Renal cortex interstitium (tissue), 11 donors: ENCODE measurements at regions not wholly inside any gene's neighbourhood (a gene's known extent, or its start where the extent isn't known, plus 50 kb on each side); places are given as distances from the start of the nearest gene placed in this dataset.

Experiments used
- DNase-seq, 11 donors: peaks; one replicate each; pipeline ENCODE4 v3.0.0-alpha.2; 2013; ENCODE audit warnings: low read depth in 9 of 11, low spot score in 4 of 11; ENCODE audit errors: extremely low read depth in 1 of 11

GRCh38 chr15:69978603-69979002, 119.1 kb downstream of the TLE3 start:
- no peak for DNase-seq

- no peak for DNase-seq
These were observed 118.5 kb downstream of the TLE3 start for GRCh38 chr15:69979262-69979661.

GRCh38 chr15:69979783-69980182, 117.9 kb downstream of the TLE3 start:
- no peak for DNase-seq

- DNase-seq: no peak
These were observed 117.2 kb downstream of the TLE3 start for GRCh38 chr15:69980341-69981059.

- DNase-seq: no peak
These were observed 115.7 kb downstream of the TLE3 start for GRCh38 chr15:69982037-69982436.

- DNase-seq: no peak
These were observed 113.9 kb downstream of the TLE3 start for GRCh38 chr15:69983696-69984265.

- DNase-seq: no peak
These were observed 109.9 kb downstream of the TLE3 start for GRCh38 chr15:69987492-69988489.

GRCh38 chr15:69988541-69989225, 109.0 kb downstream of the TLE3 start:
- no peak for DNase-seq

- peak in 2 of 11 donors; percentile 22 to 37 for DNase-seq
These were observed 106.9 kb downstream of the TLE3 start for GRCh38 chr15:69990566-69991421.

- DNase-seq: no peak
These were observed 106.2 kb downstream of the TLE3 start for GRCh38 chr15:69991551-69991980.

- DNase-seq: no peak
These were observed 105.4 kb downstream of the TLE3 start for GRCh38 chr15:69992348-69992747.

GRCh38 chr15:69994429-69995205, 103.1 kb downstream of the TLE3 start:
- DNase-seq: no peak

GRCh38 chr15:69996321-69997160, 101.2 kb downstream of the TLE3 start:
- DNase-seq: no peak

- DNase-seq: no peak
These were observed 100.6 kb downstream of the TLE3 start for GRCh38 chr15:69997161-69997485.
